SK-N-SH treated with all-trans-retinoic acid at 6 μM for 48 hours (cell line): ENCODE measurements at regions not wholly inside any gene's neighbourhood (a gene's known extent, or its start where the extent isn't known, plus 50 kb on each side); places are given as distances from the start of the nearest gene placed in this dataset.

Experiments used
- ATAC-seq: fragments of 200-7000 bp; cut with Tn5 transposase; 3 replicates; pipeline ENCODE4 v1.9.1; 2020; ENCODE audit warnings: mild to moderate bottlenecking, moderate library complexity
- ARNTL ChIP-seq: fragments of 450-650 bp; formaldehyde crosslinking; IDR thresholded peaks from 2 replicates; pipeline ENCODE4 v1.5.0; 2020; ENCODE audit warnings: low read depth, mild to moderate bottlenecking, moderate library complexity, borderline replicate concordance
- BACH2 ChIP-seq: fragments of 250-450 bp; sonication (Bioruptor Pico); IDR thresholded peaks from 2 replicates; pipeline ENCODE4 v1.9.0; 2021; ENCODE audit warnings: mild to moderate bottlenecking, borderline replicate concordance
- CREB5 ChIP-seq: fragments of 250-450 bp; sonication (Bioruptor Pico); IDR thresholded peaks from 2 replicates; pipeline ENCODE4 v1.5.1; 2020; ENCODE audit warnings: low read depth, mild to moderate bottlenecking, moderate library complexity
- CSDC2 ChIP-seq: fragments of 250-450 bp; sonication (Bioruptor Pico); IDR thresholded peaks from 2 replicates; pipeline ENCODE4 v1.5.0; 2020; ENCODE audit warnings: mild to moderate bottlenecking, moderate library complexity
- CSRNP3 ChIP-seq: fragments of 250-450 bp; sonication (Bioruptor Pico); IDR thresholded peaks from 2 replicates; pipeline ENCODE4 v1.5.1; 2021; ENCODE audit warnings: mild to moderate bottlenecking, moderate library complexity
- ESRRG ChIP-seq: fragments of 250-450 bp; sonication (Bioruptor Pico); IDR thresholded peaks from 2 replicates; pipeline ENCODE4 v1.6.1; 2021; ENCODE audit warnings: mild to moderate bottlenecking
- ISL1 ChIP-seq: fragments of 250-450 bp; sonication (Bioruptor Pico); IDR thresholded peaks from 2 replicates; pipeline ENCODE4 v2.1.2; 2022; ENCODE audit warnings: mild to moderate bottlenecking, moderate library complexity
- OSR1 ChIP-seq: fragments of 250-450 bp; sonication (Bioruptor Pico); IDR thresholded peaks from 2 replicates; pipeline ENCODE4 v1.8.0; 2022; ENCODE audit warnings: moderate library complexity, mild to moderate bottlenecking, inconsistent platforms
- PATZ1 ChIP-seq: fragments of 250-450 bp; sonication (Bioruptor Pico); IDR thresholded peaks from 2 replicates; pipeline ENCODE4 v1.8.0; 2020; ENCODE audit warnings: mild to moderate bottlenecking, moderate library complexity, borderline replicate concordance
- POU6F1 ChIP-seq: fragments of 250-450 bp; sonication (Bioruptor Pico); IDR thresholded peaks from 2 replicates; pipeline ENCODE4 v1.8.0; 2021; ENCODE audit warnings: low read depth, mild to moderate bottlenecking, moderate library complexity, borderline replicate concordance
- PPARA ChIP-seq: fragments of 250-450 bp; sonication (Bioruptor Pico); IDR thresholded peaks from 2 replicates; pipeline ENCODE4 v1.5.0; 2020; ENCODE audit warnings: mild to moderate bottlenecking, borderline replicate concordance
- RARB ChIP-seq: fragments of 250-450 bp; sonication (Bioruptor Pico); IDR thresholded peaks from 2 replicates; pipeline ENCODE4 v1.8.0; 2021; ENCODE audit warnings: mild to moderate bottlenecking, moderate library complexity
- SNAI2 ChIP-seq: fragments of 250-450 bp; sonication (Bioruptor Pico); IDR thresholded peaks from 2 replicates; pipeline ENCODE4 v1.5.0; 2020; ENCODE audit warnings: mild to moderate bottlenecking, moderate library complexity
- TCF4 ChIP-seq: fragments of 250-450 bp; sonication (Bioruptor Pico); IDR thresholded peaks from 2 replicates; pipeline ENCODE4 v1.8.0; 2021; ENCODE audit warnings: mild to moderate bottlenecking, moderate library complexity, borderline replicate concordance
- TOX ChIP-seq: fragments of 250-450 bp; sonication (Bioruptor Pico); IDR thresholded peaks from 2 replicates; pipeline ENCODE4 v1.8.0; 2021; ENCODE audit warnings: mild to moderate bottlenecking, moderate library complexity, borderline replicate concordance
- TSHZ2 ChIP-seq: fragments of 250-450 bp; sonication (Bioruptor Pico); IDR thresholded peaks from 2 replicates; pipeline ENCODE4 v1.5.0; 2020; ENCODE audit warnings: mild to moderate bottlenecking, moderate library complexity
- ZC3H10 ChIP-seq: fragments of 250-450 bp; sonication (Bioruptor Pico); IDR thresholded peaks from 2 replicates; pipeline ENCODE4 v1.5.1; 2021; ENCODE audit warnings: mild to moderate bottlenecking, moderate library complexity
- ZFP3 ChIP-seq: fragments of 250-450 bp; sonication (Bioruptor Pico); IDR thresholded peaks from 2 replicates; pipeline ENCODE4 v1.5.0; 2020; ENCODE audit warnings: mild to moderate bottlenecking, moderate library complexity
- ZFP30 ChIP-seq: fragments of 450-650 bp; formaldehyde crosslinking; IDR thresholded peaks from 2 replicates; pipeline ENCODE4 v1.5.0; 2022; ENCODE audit warnings: mild to moderate bottlenecking, moderate library complexity
- ZNF565 ChIP-seq: fragments of 450-650 bp; formaldehyde crosslinking; conservative IDR thresholded peaks from 2 replicates; pipeline ENCODE4 v1.5.0; 2020; ENCODE audit warnings: low read depth, mild to moderate bottlenecking, moderate library complexity
- ZNF70 ChIP-seq: fragments of 450-650 bp; formaldehyde crosslinking; IDR thresholded peaks from 2 replicates; pipeline ENCODE4 v1.5.0; 2020; ENCODE audit warnings: mild to moderate bottlenecking, moderate library complexity
- ZNF8 ChIP-seq: fragments of 450-650 bp; formaldehyde crosslinking; IDR thresholded peaks from 2 replicates; pipeline ENCODE4 v1.5.0; 2020; ENCODE audit warnings: mild to moderate bottlenecking, moderate library complexity

GRCh38 chr2:220125551-220125950, 498.1 kb downstream of the SLC4A3 start:
- TF ChIP-seq SNAI2 (CRISPR knock-in tag) (no peak), TCF4 (CRISPR knock-in tag) (no peak), OSR1 (no peak), RARB (CRISPR knock-in tag) (no peak), TOX (CRISPR knock-in tag) (no peak)
- ATAC-seq, result no peak; the same call in 2 of the 3 replicates

- ATAC-seq, result no peak
- no peak for TF ChIP-seq ZFP3 (CRISPR knock-in tag)
- TF ChIP-seq ISL1 (CRISPR knock-in tag), result no peak
- no peak for TF ChIP-seq ZNF565 (CRISPR knock-in tag)
- no peak for TF ChIP-seq ESRRG (CRISPR knock-in tag)
- no peak for TF ChIP-seq ZFP30
- TF ChIP-seq CSRNP3 (CRISPR knock-in tag), result no peak
- TF ChIP-seq CSDC2, result no peak
- no peak for TF ChIP-seq TCF4 (CRISPR knock-in tag)
- no peak for TF ChIP-seq SNAI2 (CRISPR knock-in tag)
- TF ChIP-seq TSHZ2 (CRISPR knock-in tag), result no peak
- no peak for TF ChIP-seq ZC3H10 (CRISPR knock-in tag)
- no peak for TF ChIP-seq ARNTL (CRISPR knock-in tag)
- TF ChIP-seq ZNF70 (CRISPR knock-in tag), result no peak
- TF ChIP-seq TOX (CRISPR knock-in tag), result no peak
- TF ChIP-seq BACH2, result no peak
- TF ChIP-seq POU6F1, result no peak
- TF ChIP-seq, all 23 proteins: peak for 0
These were observed 499.9 kb downstream of the SLC4A3 start for GRCh38 chr2:220127311-220127710.

GRCh38 chr2:220127876-220128275, 500.4 kb downstream of the SLC4A3 start:
- no peak for ATAC-seq
- TF ChIP-seq ESRRG (CRISPR knock-in tag), result no peak
- no peak for TF ChIP-seq ARNTL (CRISPR knock-in tag)
- TF ChIP-seq ZFP30, result no peak
- TF ChIP-seq ZNF565 (CRISPR knock-in tag), result no peak
- TF ChIP-seq TSHZ2 (CRISPR knock-in tag), result no peak
- TF ChIP-seq RARB (CRISPR knock-in tag), result no peak
- TF ChIP-seq PPARA (CRISPR knock-in tag), result no peak
- TF ChIP-seq ZNF70 (CRISPR knock-in tag), result no peak
- no peak for TF ChIP-seq ISL1 (CRISPR knock-in tag)
- TF ChIP-seq PATZ1 (CRISPR knock-in tag), result no peak
- no peak for TF ChIP-seq CSRNP3 (CRISPR knock-in tag)
- no peak for TF ChIP-seq SNAI2 (CRISPR knock-in tag)
- no peak for TF ChIP-seq ZFP3 (CRISPR knock-in tag)
- no peak for TF ChIP-seq TCF4 (CRISPR knock-in tag)
- TF ChIP-seq CREB5, result no peak
- no peak for TF ChIP-seq CSDC2
- TF ChIP-seq ZC3H10 (CRISPR knock-in tag), result no peak
- TF ChIP-seq BACH2, result no peak
- TF ChIP-seq ZNF8, result no peak
